Stimulated activated CD8-positive, alpha-beta memory T cell treated with anti-CD3 and anti-CD28 coated beads, Interleukin-15, amount 100 ng/mL, for 24 hours (primary cell): ENCODE measurements at regions not wholly inside any gene's neighbourhood (a gene's known extent, or its start where the extent isn't known, plus 50 kb on each side); places are given as distances from the start of the nearest gene placed in this dataset.
A peak's percentile ranks its signal among the peaks of the same experiment; 100 is the strongest.

Experiments used
- DNase-seq: peaks from one replicate; pipeline ENCODE4 v3.0.0-alpha.2; 2020; ENCODE audit warnings: low read depth

GRCh38 chr2:2641541-2642410, 310.7 kb upstream of the MYT1L start:
- DNase-seq, result no peak

- no peak for DNase-seq
These were observed 309.7 kb upstream of the MYT1L start for GRCh38 chr2:2640818-2641217.

- no peak for DNase-seq
These were observed 309.3 kb upstream of the MYT1L start for GRCh38 chr2:2640371-2640770.

GRCh38 chr2:2639251-2640139, 308.4 kb upstream of the MYT1L start:
- DNase-seq, result no peak

GRCh38 chr2:2638547-2639220, 307.6 kb upstream of the MYT1L start:
- no peak for DNase-seq

GRCh38 chr2:2636813-2637212, 305.7 kb upstream of the MYT1L start:
- no peak for DNase-seq

GRCh38 chr2:2635025-2635528, 304.0 kb upstream of the MYT1L start:
- no peak for DNase-seq

- no peak for DNase-seq
These were observed 301.9 kb upstream of the MYT1L start for GRCh38 chr2:2633017-2633416.

GRCh38 chr2:2623939-2624338, 292.9 kb upstream of the MYT1L start:
- no peak for DNase-seq

GRCh38 chr2:2621855-2622254, 290.8 kb upstream of the MYT1L start:
- no peak for DNase-seq

GRCh38 chr2:2620604-2621003, 289.5 kb upstream of the MYT1L start:
- no peak for DNase-seq

GRCh38 chr2:2619995-2620394, 288.9 kb upstream of the MYT1L start:
- DNase-seq, result no peak

GRCh38 chr2:2614452-2614851, 283.4 kb upstream of the MYT1L start:
- DNase-seq, result no peak

GRCh38 chr2:2613279-2614199, 282.5 kb upstream of the MYT1L start:
- peak; percentile 37 for DNase-seq

GRCh38 chr2:2610751-2611150, 279.7 kb upstream of the MYT1L start:
- no peak for DNase-seq

- no peak for DNase-seq
These were observed 269.3 kb upstream of the MYT1L start for GRCh38 chr2:2600366-2600765.

GRCh38 chr2:2599441-2599840, 268.4 kb upstream of the MYT1L start:
- no peak for DNase-seq

GRCh38 chr2:2597712-2598111, 266.6 kb upstream of the MYT1L start:
- DNase-seq, result no peak

GRCh38 chr2:2591542-2591940, 260.5 kb upstream of the MYT1L start:
- DNase-seq, result no peak

- DNase-seq, result no peak
These were observed 259.9 kb upstream of the MYT1L start for GRCh38 chr2:2590841-2591541.

- DNase-seq, result no peak
These were observed 259.1 kb upstream of the MYT1L start for GRCh38 chr2:2590141-2590540.
